ENCODE measurements at regions not wholly inside any gene's neighbourhood (a gene's known extent, or its start where the extent isn't known, plus 50 kb on each side); places are given as distances from the start of the nearest gene placed in this dataset.
"Not testable (repeated sequence)": the region's sequence is repeated elsewhere in the genome, so short reads cannot be mapped to it uniquely, and the experiment has no call there.

DNA sequence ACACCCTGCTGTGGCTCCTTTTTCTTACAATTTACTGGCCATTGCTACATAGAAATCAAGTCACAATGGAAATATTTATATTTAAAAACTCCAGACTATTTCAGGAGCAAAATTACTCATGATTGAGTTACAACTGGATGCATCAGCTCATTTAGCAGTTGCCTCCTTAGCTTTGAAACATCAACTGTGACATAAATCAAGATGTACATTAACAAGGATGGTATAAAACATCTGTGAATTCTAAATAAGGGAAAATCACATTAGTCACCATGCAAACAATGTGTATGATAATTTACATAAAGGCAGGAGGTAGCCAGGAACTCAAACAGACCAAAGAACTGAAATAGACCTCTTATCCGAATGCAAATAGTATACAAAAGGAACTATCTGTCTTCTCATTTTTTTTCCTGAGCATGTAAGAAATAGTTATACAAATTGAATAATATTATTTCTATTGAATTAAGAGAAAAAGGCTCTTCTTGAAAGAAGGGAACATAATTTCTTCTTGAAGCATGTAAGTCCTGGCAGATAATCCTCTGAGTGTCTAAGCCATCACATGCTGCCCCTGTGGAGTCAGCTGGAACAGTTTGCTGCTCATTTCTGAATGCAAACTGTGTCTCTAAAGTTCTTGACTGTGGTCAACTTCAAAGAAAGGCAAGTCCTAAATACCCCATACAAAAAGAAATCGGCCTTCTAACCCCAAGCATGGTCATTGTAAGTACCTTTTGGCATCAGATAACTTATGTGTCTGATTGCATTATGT is 151.2 kb downstream of the NAA11 start:
- Histone ChIP-seq H3K27me3 (ENCODE audit: control insufficient read depth in 2 of 2, insufficient read depth in 1 of 2, low read length in 1 of 2) (no peaks in the 10 kb centered on the region), H3K36me3 (ENCODE audit: control insufficient read depth in 2 of 2, insufficient read depth in 2 of 2, low read length in 1 of 2) (no peaks in the 10 kb centered on the region), H3K4me1 (ENCODE audit: control insufficient read depth in 2 of 2, insufficient read depth in 2 of 2, low read length in 2 of 2) (no peaks in the 10 kb centered on the region), H3K27ac (ENCODE audit: low read depth in 1 of 2, low read length in 1 of 2) (no peak overlapping the region), H3K9me3 (ENCODE audit: control insufficient read depth in 2 of 2, insufficient read depth in 1 of 2, low read length in 1 of 2) (no peaks in the 10 kb centered on the region), H3K4me3 (ENCODE audit: low read length in 2 of 2) (no peak overlapping the region)
- no peak for DNase-seq (ENCODE audit: low read depth in 6 of 9, low spot score in 9 of 9)
- WGBS: 94% methylated on average over 2 of the region's 2 CpGs

DNA sequence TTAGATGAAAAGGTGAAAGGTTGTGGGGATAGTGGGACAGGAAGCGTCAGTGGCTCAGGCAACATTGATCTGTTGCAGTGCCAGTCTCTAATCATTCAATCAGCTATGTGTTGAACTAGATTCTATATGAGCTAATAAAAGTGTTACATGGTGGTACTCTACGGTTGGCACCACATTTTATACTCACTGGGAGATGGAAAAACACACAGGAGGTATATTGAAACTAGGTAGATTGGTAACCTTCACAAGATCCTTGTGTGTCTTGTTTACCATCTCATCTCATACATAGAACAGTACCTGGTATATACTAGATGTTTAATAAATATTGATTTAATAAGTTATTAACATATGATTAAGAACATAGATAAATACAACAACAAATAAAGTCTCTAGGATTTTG is 152.7 kb downstream of the NAA11 start:
- 97% methylated on average over 2 of the region's 2 CpGs for WGBS
- no peak for DNase-seq (ENCODE audit: low read depth in 6 of 9, low spot score in 9 of 9)
- H3K9me3 ChIP-seq (ENCODE audit: control insufficient read depth in 2 of 2, insufficient read depth in 1 of 2, low read length in 1 of 2): no peaks in the 10 kb centered on the region
- H3K27me3 ChIP-seq (ENCODE audit: control insufficient read depth in 2 of 2, insufficient read depth in 1 of 2, low read length in 1 of 2): no peaks in the 10 kb centered on the region
- no peak overlapping the region for H3K27ac ChIP-seq (ENCODE audit: low read depth in 1 of 2, low read length in 1 of 2)
- H3K4me3 ChIP-seq (ENCODE audit: low read length in 2 of 2): no peak overlapping the region
- no peaks in the 10 kb centered on the region for H3K36me3 ChIP-seq (ENCODE audit: control insufficient read depth in 2 of 2, insufficient read depth in 2 of 2, low read length in 1 of 2)
- no peaks in the 10 kb centered on the region for H3K4me1 ChIP-seq (ENCODE audit: control insufficient read depth in 2 of 2, insufficient read depth in 2 of 2, low read length in 2 of 2)

DNA sequence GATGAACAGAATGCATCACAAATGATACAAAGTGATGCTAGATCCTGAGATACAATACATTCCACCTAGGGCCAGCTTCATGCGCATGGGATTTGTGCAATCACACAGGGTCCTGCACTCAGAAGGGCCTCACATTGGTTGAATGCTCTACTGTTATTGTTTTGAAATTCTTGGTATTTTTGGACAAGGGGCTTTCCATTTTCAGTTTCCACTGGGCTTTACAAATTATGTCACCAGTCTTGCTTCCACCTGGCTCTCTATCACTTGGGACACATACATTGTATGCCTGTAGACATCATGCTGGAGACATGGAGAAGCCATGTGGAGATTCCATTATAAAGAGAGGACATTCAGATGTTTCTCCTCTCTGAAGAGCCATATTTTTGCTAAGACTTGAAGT is 155.8 kb downstream of the NAA11 start:
- no peaks in the 10 kb centered on the region for H3K36me3 ChIP-seq (ENCODE audit: control insufficient read depth in 2 of 2, insufficient read depth in 2 of 2, low read length in 1 of 2)
- no peak overlapping the region for H3K27ac ChIP-seq (ENCODE audit: low read depth in 1 of 2, low read length in 1 of 2)
- H3K27me3 ChIP-seq (ENCODE audit: control insufficient read depth in 2 of 2, insufficient read depth in 1 of 2, low read length in 1 of 2): no peaks in the 10 kb centered on the region
- H3K9me3 ChIP-seq (ENCODE audit: control insufficient read depth in 2 of 2, insufficient read depth in 1 of 2, low read length in 1 of 2): no peaks in the 10 kb centered on the region
- WGBS: 100% methylated on average over 1 of the region's 1 CpG
- H3K4me3 ChIP-seq (ENCODE audit: low read length in 2 of 2): no peak overlapping the region
- DNase-seq (ENCODE audit: low read depth in 6 of 9, low spot score in 9 of 9): no peak
- no peaks in the 10 kb centered on the region for H3K4me1 ChIP-seq (ENCODE audit: control insufficient read depth in 2 of 2, insufficient read depth in 2 of 2, low read length in 2 of 2)

DNA sequence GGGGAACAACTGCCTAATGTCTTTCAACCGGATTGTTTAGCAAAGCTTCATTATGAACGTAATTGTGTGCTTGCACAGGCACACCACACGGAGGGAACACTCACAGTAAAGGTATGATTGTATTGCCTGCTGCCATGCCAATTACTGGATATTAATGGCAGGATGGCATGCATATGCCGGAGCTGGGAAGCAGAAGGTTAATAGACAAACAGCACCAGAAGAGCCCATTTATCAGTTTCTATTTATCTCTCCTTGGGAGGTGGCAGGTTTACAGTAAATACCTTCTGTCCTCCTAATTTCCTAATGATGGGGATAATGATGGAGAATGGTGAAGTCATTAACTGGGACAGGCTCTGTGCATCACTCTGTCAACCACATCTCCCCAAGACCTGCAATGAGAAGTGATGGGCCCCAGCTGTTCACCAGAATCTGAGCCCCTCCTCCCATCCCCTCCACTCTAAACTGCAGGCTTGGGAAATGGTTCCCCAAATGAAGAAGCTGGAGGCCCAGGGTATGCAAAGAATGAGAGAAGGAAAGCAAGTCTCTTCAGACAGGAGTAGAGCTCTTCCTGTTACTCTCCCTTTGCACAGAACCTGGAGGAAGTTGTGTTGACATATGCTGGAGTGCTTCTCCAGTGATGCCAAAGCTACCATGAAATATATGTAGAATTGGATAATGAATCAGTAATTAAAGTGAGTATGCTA is 160.8 kb downstream of the NAA11 start:
- H3K36me3 ChIP-seq (ENCODE audit: control insufficient read depth in 2 of 2, insufficient read depth in 2 of 2, low read length in 1 of 2): no peaks in the 10 kb centered on the region
- WGBS: 81% methylated on average over 4 of the region's 4 CpGs
- no peaks in the 10 kb centered on the region for H3K4me1 ChIP-seq (ENCODE audit: control insufficient read depth in 2 of 2, insufficient read depth in 2 of 2, low read length in 2 of 2)
- no peak overlapping the region for H3K27ac ChIP-seq (ENCODE audit: low read depth in 1 of 2, low read length in 1 of 2)
- H3K27me3 ChIP-seq (ENCODE audit: control insufficient read depth in 2 of 2, insufficient read depth in 1 of 2, low read length in 1 of 2): no peaks in the 10 kb centered on the region
- DNase-seq (ENCODE audit: low read depth in 6 of 9, low spot score in 9 of 9): no peak
- no peak overlapping the region for H3K4me3 ChIP-seq (ENCODE audit: low read length in 2 of 2)
- H3K9me3 ChIP-seq (ENCODE audit: control insufficient read depth in 2 of 2, insufficient read depth in 1 of 2, low read length in 1 of 2): no peaks in the 10 kb centered on the region

DNA sequence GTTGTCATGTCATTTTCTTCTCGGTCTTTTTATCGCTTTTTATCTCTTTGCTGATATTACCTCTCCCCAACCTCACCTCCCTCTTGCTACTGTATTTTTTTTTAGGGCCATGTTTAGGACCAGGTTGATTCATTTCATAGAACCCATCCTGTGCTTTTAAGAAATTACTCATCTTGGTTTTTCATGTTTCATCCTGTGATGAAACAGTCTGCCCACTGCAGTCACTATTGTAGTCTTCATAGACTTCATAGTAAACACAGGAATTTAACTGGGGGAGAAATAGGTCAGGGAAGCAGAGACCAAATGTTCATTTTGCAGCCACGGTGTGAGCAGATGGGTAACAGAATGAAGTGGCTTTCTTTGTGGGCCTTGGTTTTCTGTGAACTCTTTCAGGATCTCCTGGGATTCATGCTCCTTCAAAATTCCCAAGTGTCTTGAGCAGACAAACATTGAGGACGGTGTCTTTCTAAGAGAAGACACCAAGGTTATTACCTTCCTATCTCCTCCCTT is 161.8 kb downstream of the NAA11 start:
- Histone ChIP-seq H3K27ac (ENCODE audit: low read depth in 1 of 2, low read length in 1 of 2) (no peak overlapping the region), H3K4me3 (ENCODE audit: low read length in 2 of 2) (no peak overlapping the region), H3K4me1 (ENCODE audit: control insufficient read depth in 2 of 2, insufficient read depth in 2 of 2, low read length in 2 of 2) (no peaks in the 10 kb centered on the region), H3K27me3 (ENCODE audit: control insufficient read depth in 2 of 2, insufficient read depth in 1 of 2, low read length in 1 of 2) (no peaks in the 10 kb centered on the region), H3K9me3 (ENCODE audit: control insufficient read depth in 2 of 2, insufficient read depth in 1 of 2, low read length in 1 of 2) (no peaks in the 10 kb centered on the region), H3K36me3 (ENCODE audit: control insufficient read depth in 2 of 2, insufficient read depth in 2 of 2, low read length in 1 of 2) (no peaks in the 10 kb centered on the region)
- DNase-seq (ENCODE audit: low read depth in 6 of 9, low spot score in 9 of 9): no peak
- 98% methylated on average over 4 of the region's 4 CpGs for WGBS

DNA sequence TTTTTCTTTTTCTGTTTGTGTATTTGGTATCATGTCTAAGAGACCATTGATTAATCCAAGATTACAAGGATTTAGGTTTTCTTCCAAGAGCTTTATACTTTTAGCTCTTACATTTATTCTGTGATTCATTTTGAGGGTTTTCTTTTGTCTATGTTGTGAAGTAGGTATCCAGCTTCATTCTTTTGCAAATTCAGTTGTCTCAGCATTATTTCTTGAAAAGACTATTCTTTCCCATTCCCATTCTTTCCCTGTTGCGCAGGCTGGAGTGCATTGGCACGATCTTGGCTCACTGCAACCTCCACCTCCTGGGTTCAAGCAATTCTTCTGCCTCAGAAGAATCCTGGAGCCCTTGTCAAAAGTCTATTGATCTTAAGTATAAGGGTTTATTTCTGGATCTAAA is 164.9 kb downstream of the NAA11 start:
- Histone ChIP-seq H3K9me3 (ENCODE audit: control insufficient read depth in 2 of 2, insufficient read depth in 1 of 2, low read length in 1 of 2) (no peaks in the 10 kb centered on the region), H3K27me3 (ENCODE audit: control insufficient read depth in 2 of 2, insufficient read depth in 1 of 2, low read length in 1 of 2) (no peaks in the 10 kb centered on the region), H3K4me3 (ENCODE audit: low read length in 2 of 2) (no peak overlapping the region), H3K36me3 (ENCODE audit: control insufficient read depth in 2 of 2, insufficient read depth in 2 of 2, low read length in 1 of 2) (no peaks in the 10 kb centered on the region), H3K4me1 (ENCODE audit: control insufficient read depth in 2 of 2, insufficient read depth in 2 of 2, low read length in 2 of 2) (no peaks in the 10 kb centered on the region), H3K27ac (ENCODE audit: low read depth in 1 of 2, low read length in 1 of 2) (no peak overlapping the region)
- WGBS: 95% methylated on average over 2 of the region's 2 CpGs
- no peak for DNase-seq (ENCODE audit: low read depth in 6 of 9, low spot score in 9 of 9)

DNA sequence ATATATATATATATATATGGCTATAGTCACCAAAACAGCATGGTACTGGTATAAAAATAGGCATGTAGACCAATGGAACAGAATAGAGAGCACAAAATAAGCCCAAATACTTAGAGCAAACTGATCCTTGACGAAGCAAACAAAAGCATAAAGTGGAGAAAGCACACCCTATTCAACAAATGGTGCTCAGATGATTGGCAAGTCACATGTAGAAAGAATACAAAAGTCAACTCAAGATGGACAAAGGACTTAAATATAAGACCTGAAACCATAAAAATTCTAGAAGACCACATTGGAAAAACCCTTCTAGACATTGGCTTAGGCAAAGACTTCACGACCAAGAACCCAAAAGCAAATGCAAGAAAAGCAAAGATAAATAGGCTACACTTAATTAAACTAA is 167.2 kb downstream of the NAA11 start:
- H3K27ac ChIP-seq (ENCODE audit: low read depth in 1 of 2, low read length in 1 of 2); H3K27me3 ChIP-seq (ENCODE audit: control insufficient read depth in 2 of 2, insufficient read depth in 1 of 2, low read length in 1 of 2); H3K4me1 ChIP-seq (ENCODE audit: control insufficient read depth in 2 of 2, insufficient read depth in 2 of 2, low read length in 2 of 2); H3K36me3 ChIP-seq (ENCODE audit: control insufficient read depth in 2 of 2, insufficient read depth in 2 of 2, low read length in 1 of 2); H3K9me3 ChIP-seq (ENCODE audit: control insufficient read depth in 2 of 2, insufficient read depth in 1 of 2, low read length in 1 of 2); H3K4me3 ChIP-seq (ENCODE audit: low read length in 2 of 2); DNase-seq (ENCODE audit: low read depth in 6 of 9, low spot score in 9 of 9): not testable (repeated sequence)
- 97% methylated on average over 2 of the region's 2 CpGs for WGBS

DNA sequence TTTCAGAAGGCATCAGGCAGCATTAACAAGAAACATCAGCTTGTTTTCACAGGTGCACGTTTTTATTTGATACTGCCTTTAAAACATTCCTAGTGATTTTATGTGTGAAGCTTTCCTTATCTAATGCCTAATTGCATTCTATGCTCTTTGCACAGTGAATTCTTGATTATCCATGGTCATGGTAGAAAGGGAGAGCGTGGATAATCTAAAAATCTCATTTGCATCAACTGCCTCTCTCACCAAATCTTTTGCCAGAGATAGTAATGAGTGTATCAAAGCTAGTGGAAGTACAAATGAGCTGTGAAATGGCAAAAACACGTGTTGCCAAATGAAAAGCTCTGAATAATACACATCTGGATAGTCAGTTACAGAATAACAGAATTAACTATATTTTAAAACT is 170.5 kb downstream of the NAA11 start:
- Histone ChIP-seq H3K36me3 (ENCODE audit: control insufficient read depth in 2 of 2, insufficient read depth in 2 of 2, low read length in 1 of 2) (no peaks in the 10 kb centered on the region), H3K27me3 (ENCODE audit: control insufficient read depth in 2 of 2, insufficient read depth in 1 of 2, low read length in 1 of 2) (no peaks in the 10 kb centered on the region), H3K4me3 (ENCODE audit: low read length in 2 of 2) (no peak overlapping the region), H3K27ac (ENCODE audit: low read depth in 1 of 2, low read length in 1 of 2) (no peak overlapping the region), H3K4me1 (ENCODE audit: control insufficient read depth in 2 of 2, insufficient read depth in 2 of 2, low read length in 2 of 2) (no peaks in the 10 kb centered on the region), H3K9me3 (ENCODE audit: control insufficient read depth in 2 of 2, insufficient read depth in 1 of 2, low read length in 1 of 2) (no peaks in the 10 kb centered on the region)
- 87% methylated on average over 3 of the region's 3 CpGs for WGBS
- no peak for DNase-seq (ENCODE audit: low read depth in 6 of 9, low spot score in 9 of 9)

DNA sequence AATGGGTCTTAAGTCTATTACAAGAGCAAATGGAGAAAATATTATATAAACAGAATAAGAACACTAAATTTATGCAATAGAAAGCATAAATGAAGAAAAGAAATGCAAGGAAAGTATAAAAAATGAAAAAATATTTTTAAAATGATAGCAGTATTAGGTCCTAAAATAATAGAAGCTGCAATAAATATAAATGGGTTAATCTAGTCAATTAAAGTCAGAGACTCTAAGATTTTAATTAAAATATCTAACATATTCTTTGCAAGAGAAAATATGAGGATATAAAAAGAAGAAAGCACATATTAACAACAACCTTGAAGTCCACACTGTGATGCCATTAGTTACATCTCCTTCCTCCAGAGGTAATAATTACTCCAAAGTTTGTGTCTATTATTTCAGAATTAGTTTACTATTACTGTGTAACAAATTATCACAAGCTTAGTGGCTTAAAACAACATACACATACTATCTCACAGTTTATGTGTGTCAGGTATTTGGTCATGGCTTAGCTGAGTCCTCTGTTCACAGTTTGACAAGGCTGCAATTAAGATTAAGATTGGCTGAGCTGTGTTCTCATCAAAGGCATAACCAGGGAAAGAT is 174.9 kb downstream of the NAA11 start:
- Histone ChIP-seq H3K27me3 (ENCODE audit: control insufficient read depth in 2 of 2, insufficient read depth in 1 of 2, low read length in 1 of 2) (no peaks in the 10 kb centered on the region), H3K36me3 (ENCODE audit: control insufficient read depth in 2 of 2, insufficient read depth in 2 of 2, low read length in 1 of 2) (no peaks in the 10 kb centered on the region), H3K27ac (ENCODE audit: low read depth in 1 of 2, low read length in 1 of 2) (no peak overlapping the region), H3K4me3 (ENCODE audit: low read length in 2 of 2) (no peak overlapping the region), H3K4me1 (ENCODE audit: control insufficient read depth in 2 of 2, insufficient read depth in 2 of 2, low read length in 2 of 2) (no peaks in the 10 kb centered on the region), H3K9me3 (ENCODE audit: control insufficient read depth in 2 of 2, insufficient read depth in 1 of 2, low read length in 1 of 2) (no peaks in the 10 kb centered on the region)
- DNase-seq (ENCODE audit: low read depth in 6 of 9, low spot score in 9 of 9): no peak
